Peyer's patch (tissue), 4 donors: ENCODE measurements at regions not wholly inside any gene's neighbourhood (a gene's known extent, or its start where the extent isn't known, plus 50 kb on each side); places are given as distances from the start of the nearest gene placed in this dataset.

Experiments used
- DNase-seq, 3 donors: peaks; one replicate each; pipeline ENCODE4 v3.0.0-alpha.2; 2017 to 2019
- H3K27ac ChIP-seq, 4 donors: fragments of 200-600 bp; sonication (generic); one replicate each; pipeline ENCODE4 v1.5.1; 2016 to 2019
- H3K27me3 ChIP-seq, 2 donors: fragments of 200-600 bp; sonication (generic); one replicate each; pipeline ENCODE4 v1.5.1; 2019
- H3K36me3 ChIP-seq, 3 donors: fragments of 200-600 bp; sonication (generic); one replicate each; pipeline ENCODE4 v1.5.1; 2016 to 2019
- H3K4me1 ChIP-seq, 4 donors: fragments of 200-600 bp; sonication (generic); one replicate each; pipeline ENCODE4 v1.5.1; 2016 to 2019
- H3K4me3 ChIP-seq, 4 donors: fragments of 200-600 bp; sonication (generic); 1 replicate in 3 of 4; 2 replicates in 1 of 4; pipeline ENCODE4 v1.5.1; 2016 to 2019; ENCODE audit warnings: mild to moderate bottlenecking in 1 of 4
- H3K9me3 ChIP-seq, 4 donors: fragments of 200-600 bp; sonication (generic); one replicate each; pipeline ENCODE4 v1.5.1; 2016 to 2019; ENCODE audit warnings: mild to moderate bottlenecking in 1 of 4
- CTCF ChIP-seq, 6 experiments: fragments of 450-650 bp in 4 of 6; fragments of 200-600 bp in 2 of 6; sonication (generic) in 1 of 6; IDR thresholded peaks; one replicate each; pipeline ENCODE4 v1.5.1; 2017 to 2019; ENCODE audit warnings: antibody characterized with exemption in 6 of 6, mild to moderate bottlenecking in 3 of 6, moderate library complexity in 1 of 6
- POLR2A ChIP-seq, 2 donors: fragments of 450-650 bp; IDR thresholded peaks; one replicate each; pipeline ENCODE4 v1.5.1; 2017; ENCODE audit warnings: antibody characterized with exemption in 2 of 2, mild to moderate bottlenecking in 2 of 2, moderate library complexity in 2 of 2

GRCh38 chr1:240687820-240688219, 75.9 kb upstream of the GREM2 start:
- Histone ChIP-seq H3K4me1 (no peaks in the 10 kb centered on the region), H3K27ac (no peak overlapping the region), H3K9me3 (no peaks in the 10 kb centered on the region), H3K27me3 (no peaks in the 10 kb centered on the region), H3K36me3 (no peaks in the 10 kb centered on the region), H3K4me3 (no peak overlapping the region)
- TF ChIP-seq POLR2A (IDR thresholded peaks at IDR 0.05) (no peak), CTCF (IDR thresholded peaks at IDR 0.05) (no peak)
- DNase-seq: no peak

- DNase-seq: no peak
- Histone ChIP-seq H3K36me3 (no peaks in the 10 kb centered on the region), H3K9me3 (no peaks in the 10 kb centered on the region), H3K27me3 (no peaks in the 10 kb centered on the region), H3K4me1 (no peaks in the 10 kb centered on the region), H3K27ac (no peak overlapping the region), H3K4me3 (no peak overlapping the region)
- no peak for TF ChIP-seq CTCF (IDR thresholded peaks at IDR 0.05)
- no peak for TF ChIP-seq POLR2A (IDR thresholded peaks at IDR 0.05)
These were observed 71.6 kb upstream of the GREM2 start for GRCh38 chr1:240683576-240683975.

- H3K27me3 ChIP-seq: no peaks in the 10 kb centered on the region
- H3K4me3 ChIP-seq: no peak overlapping the region
- no peaks in the 10 kb centered on the region for H3K4me1 ChIP-seq
- no peak for DNase-seq
- TF ChIP-seq POLR2A (IDR thresholded peaks at IDR 0.05) (no peak), CTCF (IDR thresholded peaks at IDR 0.05) (no peak)
- H3K9me3 ChIP-seq: no peaks in the 10 kb centered on the region
- no peaks in the 10 kb centered on the region for H3K36me3 ChIP-seq
- H3K27ac ChIP-seq: no peak overlapping the region
These were observed 70.9 kb upstream of the GREM2 start for GRCh38 chr1:240682859-240683242.

- H3K27me3 ChIP-seq: no peaks in the 10 kb centered on the region
- DNase-seq: no peak
- no peaks in the 10 kb centered on the region for H3K4me1 ChIP-seq
- no peak for TF ChIP-seq CTCF (IDR thresholded peaks at IDR 0.05)
- TF ChIP-seq POLR2A (IDR thresholded peaks at IDR 0.05): no peak
- H3K9me3 ChIP-seq: no peaks in the 10 kb centered on the region
- H3K4me3 ChIP-seq: no peak overlapping the region
- H3K27ac ChIP-seq: no peak overlapping the region
- no peaks in the 10 kb centered on the region for H3K36me3 ChIP-seq
These were observed 70.4 kb upstream of the GREM2 start for GRCh38 chr1:240682166-240682858.

- Histone ChIP-seq H3K9me3 (no peaks in the 10 kb centered on the region), H3K4me1 (no peaks in the 10 kb centered on the region), H3K36me3 (no peaks in the 10 kb centered on the region), H3K4me3 (no peak overlapping the region), H3K27ac (no peak overlapping the region), H3K27me3 (no peaks in the 10 kb centered on the region)
- TF ChIP-seq POLR2A (IDR thresholded peaks at IDR 0.05) (no peak), CTCF (IDR thresholded peaks at IDR 0.05) (no peak)
- no peak for DNase-seq
These were observed 60.3 kb upstream of the GREM2 start for GRCh38 chr1:240672132-240672811.
